HG02623 (cell line): ENCODE measurements at regions not wholly inside any gene's neighbourhood (a gene's known extent, or its start where the extent isn't known, plus 50 kb on each side); places are given as distances from the start of the nearest gene placed in this dataset.
"Not testable (repeated sequence)": the region's sequence is repeated elsewhere in the genome, so short reads cannot be mapped to it uniquely, and the experiment has no call there.

Source experiments
- ATAC-seq: cut with Tn5 transposase; IDR thresholded peaks from one replicate; pipeline ENCODE4 v1.9.1; 2021; ENCODE audit warnings: moderate library complexity; ENCODE audit not compliant: unreplicated experiment

- ATAC-seq, result no peak
These were observed 71.6 kb downstream of the TFAP2A start for GRCh38 chr6:10343320-10343719.

GRCh38 chr6:10341605-10342004 lies 73.3 kb downstream of the TFAP2A start:
- ATAC-seq, result no peak

- ATAC-seq, result no peak
These were observed 76.7 kb downstream of the TFAP2A start for GRCh38 chr6:10338151-10338550.

- not testable (repeated sequence) for ATAC-seq
These were observed 77.5 kb downstream of the TFAP2A start for GRCh38 chr6:10337376-10337775.

- no peak for ATAC-seq
These were observed 82.8 kb downstream of the TFAP2A start for GRCh38 chr6:10332111-10332510.

GRCh38 chr6:10331334-10331968 lies 83.4 kb downstream of the TFAP2A start:
- no peak for ATAC-seq

GRCh38 chr6:10330515-10330914 lies 84.4 kb downstream of the TFAP2A start:
- ATAC-seq, result no peak

GRCh38 chr6:10323018-10323417 lies 91.9 kb downstream of the TFAP2A start:
- ATAC-seq, result no peak

GRCh38 chr6:10320291-10320690 lies 94.6 kb downstream of the TFAP2A start:
- ATAC-seq, result no peak

GRCh38 chr6:10316373-10316721 lies 98.5 kb downstream of the TFAP2A start:
- ATAC-seq, result no peak

GRCh38 chr6:10315658-10316372 lies 99.1 kb downstream of the TFAP2A start:
- ATAC-seq, result no peak

- no peak for ATAC-seq
These were observed 99.8 kb downstream of the TFAP2A start for GRCh38 chr6:10315034-10315433.

GRCh38 chr6:10314163-10314955 lies 100.5 kb downstream of the TFAP2A start:
- ATAC-seq, result no peak

- no peak for ATAC-seq
These were observed 101.1 kb downstream of the TFAP2A start for GRCh38 chr6:10313799-10314162.

GRCh38 chr6:10312445-10312844 lies 102.4 kb downstream of the TFAP2A start:
- ATAC-seq, result no peak

- ATAC-seq, result not testable (repeated sequence)
These were observed 103.1 kb downstream of the TFAP2A start for GRCh38 chr6:10311546-10312405.

- ATAC-seq, result no peak
These were observed 104.0 kb downstream of the TFAP2A start for GRCh38 chr6:10310826-10311225.

- no peak for ATAC-seq
These were observed 104.6 kb downstream of the TFAP2A start for GRCh38 chr6:10310330-10310653.

GRCh38 chr6:10309457-10310329 lies 105.2 kb downstream of the TFAP2A start:
- ATAC-seq, result no peak

GRCh38 chr6:10307476-10307875 lies 107.4 kb downstream of the TFAP2A start:
- no peak for ATAC-seq
